HG02571 (cell line): ENCODE measurements at regions not wholly inside any gene's neighbourhood (a gene's known extent, or its start where the extent isn't known, plus 50 kb on each side); places are given as distances from the start of the nearest gene placed in this dataset.

Source experiments
- ATAC-seq: cut with Tn5 transposase; IDR thresholded peaks from one replicate; pipeline ENCODE4 v1.9.1; 2021; ENCODE audit warnings: mild to moderate bottlenecking, moderate library complexity; ENCODE audit not compliant: unreplicated experiment

- ATAC-seq, result no peak
These were observed 416.3 kb downstream of the GPATCH2 start for GRCh38 chr1:217214551-217214950.

GRCh38 chr1:217211486-217211885 lies 419.4 kb downstream of the GPATCH2 start:
- ATAC-seq, result no peak

GRCh38 chr1:217205578-217205977 lies 425.3 kb downstream of the GPATCH2 start:
- no peak for ATAC-seq

GRCh38 chr1:217196616-217197015 lies 434.3 kb downstream of the GPATCH2 start:
- ATAC-seq, result no peak

- no peak for ATAC-seq
These were observed 437.7 kb downstream of the GPATCH2 start for GRCh38 chr1:217193151-217193550.

GRCh38 chr1:217191441-217191840 lies 439.4 kb downstream of the GPATCH2 start:
- no peak for ATAC-seq

- no peak for ATAC-seq
These were observed 440.5 kb downstream of the GPATCH2 start for GRCh38 chr1:217190359-217190758.

GRCh38 chr1:217189362-217189761 lies 441.5 kb downstream of the GPATCH2 start:
- no peak for ATAC-seq

GRCh38 chr1:217188280-217189237 lies 442.3 kb downstream of the GPATCH2 start:
- ATAC-seq, result no peak

GRCh38 chr1:217186664-217187063 lies 444.2 kb downstream of the GPATCH2 start:
- ATAC-seq, result no peak

- ATAC-seq, result no peak
These were observed 446.0 kb downstream of the GPATCH2 start for GRCh38 chr1:217184854-217185253.

GRCh38 chr1:217182992-217183391 lies 447.9 kb downstream of the GPATCH2 start:
- no peak for ATAC-seq

GRCh38 chr1:217181756-217182155 lies 449.1 kb downstream of the GPATCH2 start:
- no peak for ATAC-seq

GRCh38 chr1:217181176-217181746 lies 449.6 kb downstream of the GPATCH2 start:
- ATAC-seq, result no peak

- no peak for ATAC-seq
These were observed 450.4 kb downstream of the GPATCH2 start for GRCh38 chr1:217180443-217180842.

GRCh38 chr1:217164403-217164802 lies 441.2 kb upstream of the ESRRG start:
- no peak for ATAC-seq

GRCh38 chr1:217153361-217153760 lies 430.1 kb upstream of the ESRRG start:
- ATAC-seq, result no peak

- ATAC-seq, result no peak
These were observed 427.1 kb upstream of the ESRRG start for GRCh38 chr1:217150366-217150765.

- ATAC-seq, result no peak
These were observed 426.6 kb upstream of the ESRRG start for GRCh38 chr1:217149791-217150190.

- ATAC-seq, result no peak
These were observed 418.5 kb upstream of the ESRRG start for GRCh38 chr1:217141711-217142110.

- no peak for ATAC-seq
These were observed 417.0 kb upstream of the ESRRG start for GRCh38 chr1:217140041-217140901.
